Upper lobe of left lung (tissue), 6 donors: ENCODE measurements at regions not wholly inside any gene's neighbourhood (a gene's known extent, or its start where the extent isn't known, plus 50 kb on each side); places are given as distances from the start of the nearest gene placed in this dataset.
A peak's percentile ranks its signal among the peaks of the same experiment; 100 is the strongest.
"Not testable (repeated sequence)": the region's sequence is repeated elsewhere in the genome, so short reads cannot be mapped to it uniquely, and the experiment has no call there.

Experiments used
- ATAC-seq, 2 donors: fragments of 200-7000 bp; cut with Tn5 transposase; one replicate each; pipeline ENCODE4 v1.9.1; 2022; ENCODE audit warnings: mild to moderate bottlenecking in 2 of 2, moderate library complexity in 2 of 2; ENCODE audit not compliant: low FRiP score in 2 of 2
- DNase-seq, 2 donors: peaks; one replicate each; pipeline ENCODE4 v3.0.0-alpha.2; 2019 to 2020
- H3K27ac ChIP-seq, 4 donors: fragments of 200-600 bp; sonication (generic); one replicate each; pipeline ENCODE4 v1.5.1; 2016 to 2019
- H3K27me3 ChIP-seq, 4 donors: fragments of 200-600 bp; sonication (generic); one replicate each; pipeline ENCODE4 v1.5.1; 2017 to 2019
- H3K36me3 ChIP-seq, 4 donors: fragments of 200-600 bp; sonication (generic); one replicate each; pipeline ENCODE4 v1.5.1; 2016 to 2019
- H3K4me1 ChIP-seq, 4 donors: fragments of 200-600 bp; sonication (generic); one replicate each; pipeline ENCODE4 v1.5.1; 2018 to 2019
- H3K4me3 ChIP-seq, 4 donors: fragments of 200-600 bp; sonication (generic); one replicate each; pipeline ENCODE4 v1.5.1; 2017 to 2019; ENCODE audit warnings: mild to moderate bottlenecking in 2 of 4, moderate library complexity in 1 of 4
- H3K9me3 ChIP-seq, 4 donors: fragments of 200-600 bp; sonication (generic); one replicate each; pipeline ENCODE4 v1.5.1; 2018 to 2019
- CTCF ChIP-seq, 6 experiments: fragments of 450-650 bp in 4 of 6; fragments of 200-600 bp in 2 of 6; sonication (generic) in 2 of 6; IDR thresholded peaks; one replicate each; pipeline ENCODE4 v1.5.1; 2016 to 2019; ENCODE audit warnings: antibody characterized with exemption in 6 of 6
- POLR2A ChIP-seq, 4 donors: fragments of 450-650 bp; IDR thresholded peaks; one replicate each; pipeline ENCODE4 v1.5.1; 2016 to 2017; ENCODE audit warnings: antibody characterized with exemption in 4 of 4, mild to moderate bottlenecking in 2 of 4
- WGBS, 2 donors: methylation state at CpG; one replicate each; pipeline ENCODE4 v1.1.5; 2017 to 2018; 5-methylcytosine and 5-hydroxymethylcytosine counted together
- small RNA-seq, 4 donors: library from RNA; depleted of rRNA; stranded (forward); fragments of <200 nt; gene quantifications; one replicate each; pipeline ENCODE3, GENCODE V24; 2016
- donor health status: DM: no; HTN: no; CAD: no; lungs with moderate emphysema.
- donor health status: DM: no; HTN: yes; CAD: no; lungs with severe emphysema.

- WGBS, 2 donors, result 0 to 23% methylated on average over 7 to 18 of the region's 51 CpGs
- peak in 1 of 4 donors; percentile 8 for TF ChIP-seq POLR2A (IDR thresholded peaks at IDR 0.05)
- peak in 2 of 6 experiments; percentile 12 to 31 for TF ChIP-seq CTCF (IDR thresholded peaks at IDR 0.05)
- H3K27me3 ChIP-seq, result not testable (repeated sequence)
These were observed 533.4 kb upstream of the DEFB115 start for GRCh38 chr20:30723934-30724687.

GRCh38 chr20:30724688-30725074 is 532.8 kb upstream of the DEFB115 start:
- DNase-seq, result peak in 1 of 2 donors; percentile 80
- peak overlapping the region in 2 of 4 donors; percentile 46 to 57 for H3K4me3 ChIP-seq
- not testable (repeated sequence) for H3K9me3 ChIP-seq, H3K27me3 ChIP-seq, H3K27ac ChIP-seq, ATAC-seq, H3K36me3 ChIP-seq, H3K4me1 ChIP-seq
- 85% methylated on average over 23 of the region's 24 CpGs; no CpG with 5 or more reads in 1 of the 2 donors for WGBS, 2 donors

More at GRCh38 chr20:30723934-30724687, 533.4 kb upstream of the DEFB115 start:
- peak; percentile 72 to 93 for DNase-seq
- not testable (repeated sequence) for H3K9me3 ChIP-seq, ATAC-seq, H3K4me1 ChIP-seq, H3K36me3 ChIP-seq
- Histone ChIP-seq H3K27ac (peak overlapping the region in 1 of 4 donors; percentile 40), H3K4me3 (peak overlapping the region in 3 of 4 donors; percentile 33 to 57 (median 46))

- peak in 1 of 2 donors; percentile 65 for DNase-seq
- not testable (repeated sequence) for ATAC-seq, H3K27me3 ChIP-seq, H3K9me3 ChIP-seq, H3K27ac ChIP-seq, H3K36me3 ChIP-seq, H3K4me1 ChIP-seq
- H3K4me3 ChIP-seq, result peak overlapping the region in 1 of 4 donors; percentile 57
- 74 to 90% methylated on average over 4 to 15 of the region's 19 CpGs for WGBS, 2 donors
These were observed 532.3 kb upstream of the DEFB115 start for GRCh38 chr20:30725188-30725587.

- H3K4me3 ChIP-seq, H3K36me3 ChIP-seq, H3K9me3 ChIP-seq, H3K27me3 ChIP-seq, ATAC-seq, H3K4me1 ChIP-seq, H3K27ac ChIP-seq: not testable (repeated sequence)
- WGBS, 2 donors, result 90 to 99% methylated on average over 20 to 28 of the region's 38 CpGs
- DNase-seq, result peak in 1 of 2 donors; percentile 68
These were observed 529.1 kb upstream of the DEFB115 start for GRCh38 chr20:30728271-30728885.

Small RNA genes in the stretch of these regions (small RNA-seq; reads per million reads assigned to genes)
- gene RF00002 (0 to 0.22 (median 0.16) reads per million in 4 donors), gene RF00026 (0 reads per million in 4 donors)
